GM18873 (cell line): ENCODE measurements at regions not wholly inside any gene's neighbourhood (a gene's known extent, or its start where the extent isn't known, plus 50 kb on each side); places are given as distances from the start of the nearest gene placed in this dataset.
"Not testable (repeated sequence)": the region's sequence is repeated elsewhere in the genome, so short reads cannot be mapped to it uniquely, and the experiment has no call there.

Source experiments
- ATAC-seq: cut with Tn5 transposase; IDR thresholded peaks from one replicate; pipeline ENCODE4 v1.9.1; 2021; ENCODE audit warnings: mild to moderate bottlenecking, moderate library complexity, moderate number of reproducible peaks; ENCODE audit not compliant: unreplicated experiment, low FRiP score

DNA sequence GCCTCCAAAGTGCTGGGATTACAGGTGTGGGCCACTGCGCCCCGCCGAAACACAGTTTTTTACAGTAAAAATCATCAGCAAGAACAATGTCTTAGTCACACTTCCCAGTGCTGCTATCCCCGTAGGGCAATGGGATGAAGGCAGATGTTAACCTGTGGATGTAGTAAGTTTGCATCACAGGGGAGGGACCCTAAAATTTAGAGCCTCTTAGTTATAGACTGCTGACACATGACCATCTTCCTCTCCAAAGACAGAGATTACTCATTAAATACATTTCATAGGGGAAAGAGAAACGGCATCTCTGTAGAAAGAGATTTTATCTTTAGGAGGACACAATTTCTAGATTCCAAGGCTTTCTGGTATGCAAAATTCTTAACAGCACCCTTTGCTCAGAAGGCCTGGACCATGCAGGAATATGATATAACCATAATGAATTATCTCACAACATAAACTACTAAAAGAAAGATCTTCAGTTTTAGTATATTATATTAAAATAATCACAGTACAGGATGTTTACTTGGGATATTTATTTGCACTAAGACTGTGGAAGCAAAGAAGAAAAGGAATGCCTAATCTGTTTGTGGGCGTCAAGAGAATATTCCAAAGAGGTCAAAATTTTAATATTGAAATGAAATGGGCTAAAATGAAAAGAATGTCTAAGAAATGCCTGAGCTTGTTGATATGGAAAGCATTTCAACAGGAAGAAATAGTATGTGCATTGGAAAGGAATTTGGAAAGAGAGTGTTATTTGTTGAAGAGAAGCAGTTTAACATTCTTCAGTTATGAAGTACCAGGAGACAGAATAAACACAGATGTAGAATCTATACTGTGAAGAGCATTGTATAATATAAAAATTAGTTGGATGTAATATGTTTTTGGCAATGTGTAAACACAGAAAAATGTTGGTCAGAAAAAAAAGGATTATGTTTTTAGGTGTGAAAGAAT lies 1228.3 kb upstream of the CHAC2 start:
- ATAC-seq, result no peak

DNA sequence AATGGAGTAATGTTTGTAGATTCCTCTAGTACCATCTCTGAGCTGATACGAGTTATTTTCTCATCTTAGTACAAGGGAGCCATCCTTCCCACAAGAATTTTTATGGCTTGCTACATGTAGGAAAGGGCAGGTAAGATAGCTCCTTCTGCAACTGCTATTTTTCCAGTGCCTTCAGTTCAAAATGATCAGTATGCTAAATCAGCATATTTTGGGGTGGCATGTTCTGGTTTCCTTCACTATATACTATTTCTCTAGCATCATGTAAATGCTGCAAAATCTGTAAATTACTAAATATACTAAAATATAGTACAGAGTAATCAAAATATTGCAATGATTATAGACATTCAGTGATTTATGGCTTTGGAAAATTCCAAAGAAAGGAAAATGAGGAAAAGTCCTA lies 1230.0 kb upstream of the CHAC2 start:
- no peak for ATAC-seq

- no peak for ATAC-seq
These were observed 1230.6 kb upstream of the CHAC2 start for GRCh38 chr2:52536929-52537460.

GRCh38 chr2:52532956-52533355 lies 1234.6 kb upstream of the CHAC2 start:
- ATAC-seq, result no peak

DNA sequence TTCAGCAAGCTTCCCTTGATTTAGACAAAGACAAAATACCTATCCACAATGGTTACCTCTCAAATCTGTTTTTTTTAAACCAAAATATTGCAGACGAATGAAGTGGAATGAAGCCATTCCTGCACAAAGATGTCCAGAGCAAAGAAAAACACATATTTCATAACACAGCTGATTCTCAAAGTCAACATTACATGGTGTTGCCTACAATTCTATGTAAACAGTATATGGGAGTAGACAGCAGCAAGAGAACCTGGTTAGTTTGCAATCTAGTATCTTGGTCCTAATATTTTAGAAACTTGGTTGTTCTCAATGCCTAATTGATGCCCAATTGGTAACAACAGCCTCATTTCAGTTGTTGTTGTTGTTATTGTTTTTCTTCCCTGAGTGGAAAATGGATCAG lies 1240.9 kb upstream of the CHAC2 start:
- no peak for ATAC-seq

- no peak for ATAC-seq
These were observed 1247.0 kb upstream of the CHAC2 start for GRCh38 chr2:52520644-52521043.

DNA sequence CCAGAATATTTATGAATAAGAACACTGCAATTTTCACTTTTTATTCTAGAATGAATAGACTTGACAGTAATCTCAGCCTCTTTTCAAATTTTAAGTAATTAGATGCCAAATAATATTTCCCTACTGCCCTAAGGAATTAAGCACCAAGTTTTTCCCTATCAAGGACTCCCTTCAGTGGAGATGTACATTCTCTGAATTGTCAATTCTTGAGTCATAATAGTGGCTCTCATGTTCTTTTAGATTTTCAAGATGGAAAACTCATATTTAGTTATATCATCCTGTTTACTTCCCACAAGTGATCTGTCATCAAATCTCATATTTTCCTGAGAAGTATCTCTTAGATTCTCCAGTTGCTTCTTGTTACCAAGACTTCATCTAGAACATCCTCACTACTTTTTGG lies 1248.9 kb upstream of the CHAC2 start:
- no peak for ATAC-seq

GRCh38 chr2:52512760-52513159 lies 1254.8 kb upstream of the CHAC2 start:
- ATAC-seq, result no peak

DNA sequence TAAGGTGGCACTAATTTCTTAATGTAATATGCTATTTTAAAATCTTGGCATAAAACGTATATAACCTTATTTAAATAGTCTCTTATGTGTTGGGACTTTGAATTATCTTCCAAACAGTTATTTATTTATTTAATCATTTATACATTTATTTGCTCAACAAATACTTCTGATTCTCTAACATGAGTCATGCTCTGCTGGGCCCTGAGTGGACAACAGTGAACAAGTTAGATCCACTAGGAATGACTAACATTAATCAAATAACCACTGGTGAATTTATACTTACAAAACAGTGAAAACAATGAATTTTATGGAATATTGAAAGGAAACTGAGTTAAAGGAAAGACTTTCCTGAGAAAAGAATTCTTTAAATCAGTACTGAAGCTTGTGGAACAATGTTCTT lies 1257.2 kb upstream of the CHAC2 start:
- ATAC-seq, result no peak

DNA sequence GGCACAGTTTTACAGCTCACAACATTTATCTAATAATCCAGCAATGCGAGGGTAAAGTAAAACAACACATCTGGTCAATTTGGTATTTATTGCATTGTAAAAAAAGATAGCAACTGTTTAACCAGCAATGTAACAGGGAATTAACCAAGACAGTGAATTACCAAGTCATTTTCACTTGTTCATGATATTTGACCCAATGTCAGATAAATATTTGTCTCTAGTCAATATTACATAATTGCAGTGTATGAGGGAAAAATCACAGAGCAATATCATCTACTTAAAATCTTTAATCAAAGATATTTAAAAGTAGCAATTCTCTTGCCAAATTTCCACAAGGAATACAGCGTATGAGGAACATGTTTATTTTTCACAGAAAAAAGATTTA lies 1265.1 kb upstream of the CHAC2 start:
- no peak for ATAC-seq

DNA sequence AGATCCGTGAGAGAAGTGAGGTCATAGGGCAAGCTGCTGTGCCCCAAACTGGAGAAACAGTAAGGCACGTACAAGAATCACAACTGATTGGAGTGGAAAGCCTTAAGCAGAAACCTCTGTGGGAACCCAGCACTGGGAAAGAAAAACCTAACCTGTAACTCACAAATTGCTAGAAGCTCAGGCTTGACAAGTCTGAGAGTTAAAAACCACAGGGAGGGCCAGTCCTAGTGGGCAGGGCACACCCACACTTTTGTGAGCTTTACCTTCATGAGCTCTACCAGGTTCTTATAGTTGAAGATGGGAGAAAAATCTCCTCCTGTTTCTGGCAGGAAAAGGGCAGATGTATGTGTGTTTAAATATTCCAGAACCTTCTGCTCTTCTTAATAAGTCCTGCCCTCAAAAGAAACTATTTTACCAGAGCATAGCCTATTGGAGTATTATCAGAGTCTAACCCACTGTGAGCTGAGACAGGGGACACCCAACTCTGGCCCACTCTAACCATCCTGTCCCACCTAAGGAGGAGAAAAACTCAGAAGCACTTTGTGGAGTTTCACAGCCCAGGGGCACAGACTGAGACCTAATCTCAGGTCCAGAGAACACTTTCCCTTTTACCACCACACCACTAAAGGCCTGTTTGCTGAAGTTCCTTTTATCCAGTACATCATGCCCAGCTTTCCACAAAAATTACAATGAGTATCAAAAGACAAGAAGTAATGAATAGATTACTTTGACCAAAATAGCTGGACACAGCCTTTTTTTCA lies 1265.7 kb upstream of the CHAC2 start:
- no peak for ATAC-seq

DNA sequence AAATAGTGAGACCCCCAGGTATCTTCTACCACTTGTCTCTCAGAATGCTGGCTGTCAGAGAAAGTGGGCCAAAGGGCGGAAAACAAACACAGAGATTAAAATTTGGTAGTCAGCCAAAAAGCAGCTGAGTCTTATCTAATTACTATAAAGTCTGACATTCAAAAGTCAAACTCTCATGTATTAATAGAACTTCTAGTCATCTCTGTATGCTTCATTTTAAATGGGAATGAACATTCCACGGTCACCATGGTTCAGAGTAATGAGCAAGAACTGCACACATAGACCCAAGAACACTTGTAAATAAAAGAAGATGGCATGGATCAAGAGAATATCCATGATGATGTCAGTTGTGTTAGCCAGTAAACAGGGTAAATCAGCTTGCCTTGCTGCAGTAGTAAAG lies 1267.0 kb upstream of the CHAC2 start:
- ATAC-seq, result no peak

GRCh38 chr2:52498077-52498750 lies 1269.4 kb upstream of the CHAC2 start:
- ATAC-seq, result no peak

DNA sequence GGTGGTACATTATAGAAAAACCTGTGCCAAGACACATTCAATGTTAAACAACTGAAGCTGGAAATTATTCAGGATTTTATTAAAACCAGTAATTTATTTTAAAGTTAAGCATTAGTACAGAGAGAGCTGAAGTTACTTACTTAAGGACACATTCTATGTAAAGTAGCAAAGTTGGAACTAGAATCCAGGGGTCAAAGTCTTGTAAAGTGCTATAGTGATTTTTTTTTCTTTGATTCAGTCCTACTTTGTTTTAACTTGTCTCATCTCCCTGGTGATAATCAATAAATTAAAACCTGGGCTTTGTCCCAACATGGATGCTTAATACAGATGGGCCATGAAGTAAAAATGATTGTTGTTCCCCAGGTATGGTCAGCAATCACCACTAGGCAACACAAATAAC lies 1271.8 kb upstream of the CHAC2 start:
- no peak for ATAC-seq

GRCh38 chr2:52477166-52477565 lies 1290.4 kb upstream of the CHAC2 start:
- no peak for ATAC-seq

DNA sequence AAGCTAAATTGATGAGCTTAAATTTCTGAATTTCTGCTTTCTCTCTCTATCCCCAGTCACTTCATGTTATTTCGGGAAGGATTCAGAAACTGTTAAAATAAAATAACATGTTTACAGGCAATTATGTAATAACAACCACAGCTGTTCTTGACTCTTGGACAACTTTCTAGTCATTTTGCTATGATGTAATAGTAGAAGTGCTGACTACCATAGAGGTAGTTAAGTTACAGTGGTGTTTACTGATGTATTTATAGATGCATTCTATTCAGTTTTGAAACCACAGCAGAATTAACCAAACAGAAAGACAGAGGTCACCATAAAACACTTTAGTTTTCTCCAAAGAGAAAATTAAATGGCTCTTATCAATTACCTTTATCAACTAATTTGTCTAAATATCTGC lies 1292.0 kb upstream of the CHAC2 start:
- no peak for ATAC-seq

GRCh38 chr2:52474091-52474490 lies 1293.5 kb upstream of the CHAC2 start:
- ATAC-seq, result no peak

DNA sequence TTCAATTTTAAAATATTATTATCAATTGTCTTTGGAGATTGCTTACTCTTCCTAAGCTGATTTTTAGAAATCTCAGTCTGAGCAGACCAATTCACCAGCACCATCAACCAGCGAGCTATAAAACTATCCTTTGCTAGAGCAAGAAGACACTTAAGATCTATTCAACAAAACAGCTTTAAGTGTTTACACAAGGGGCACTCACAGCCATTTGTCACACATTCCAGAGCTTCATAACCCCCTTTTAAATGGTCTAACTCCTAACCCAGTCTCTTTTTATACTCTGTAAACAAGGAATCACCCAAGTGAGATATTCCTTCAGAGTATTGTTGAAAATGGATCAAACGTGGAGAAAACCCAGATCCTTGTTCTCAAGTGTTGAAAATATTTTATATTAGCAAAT lies 1294.1 kb upstream of the CHAC2 start:
- no peak for ATAC-seq

DNA sequence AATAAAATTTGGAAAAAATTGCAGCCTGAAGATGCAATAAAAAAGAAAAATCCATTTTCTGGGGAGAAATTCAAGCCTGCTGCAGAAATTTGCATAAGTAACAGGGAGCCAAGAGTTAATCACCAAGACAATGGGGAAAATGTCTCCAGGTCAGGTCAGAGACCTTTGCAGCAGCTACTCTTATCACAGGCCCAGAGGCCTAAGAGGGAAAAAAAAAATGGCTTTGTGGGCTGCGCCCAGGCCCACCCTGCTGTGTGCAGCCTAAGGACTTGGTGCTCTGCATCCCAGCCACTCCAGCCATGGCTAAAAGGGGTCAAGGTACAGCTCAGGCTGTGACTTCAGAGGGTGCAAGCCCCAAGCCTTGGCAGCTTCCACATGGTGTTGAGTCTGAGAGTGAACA lies 1297.1 kb upstream of the CHAC2 start:
- not testable (repeated sequence) for ATAC-seq

- no peak for ATAC-seq
These were observed 1300.4 kb upstream of the CHAC2 start for GRCh38 chr2:52467189-52467588.

DNA sequence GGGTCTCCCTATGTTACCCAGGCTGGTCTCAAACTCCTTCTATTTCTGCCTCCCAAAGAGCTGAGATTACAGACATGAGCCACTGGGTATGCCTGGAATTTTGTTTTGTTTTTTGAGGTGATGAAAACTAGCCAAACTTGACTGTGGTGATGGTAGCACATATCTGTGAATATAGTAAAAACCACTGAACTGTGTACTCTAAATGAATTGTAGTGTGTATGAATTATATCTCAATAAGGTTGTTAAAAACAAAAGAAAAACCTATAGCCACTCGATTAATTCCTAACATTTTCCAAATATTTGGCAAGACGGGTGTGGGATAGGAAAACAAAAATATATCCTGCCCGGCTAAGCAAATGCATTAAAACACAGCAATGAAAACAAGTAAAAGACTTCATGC lies 1302.3 kb upstream of the CHAC2 start:
- no peak for ATAC-seq
